ENCODE measurements at regions not wholly inside any gene's neighbourhood (a gene's known extent, or its start where the extent isn't known, plus 50 kb on each side); places are given as distances from the start of the nearest gene placed in this dataset.

GRCh38 chr2:207253666-207254345 is 88.1 kb upstream of the KLF7 start:
- TF ChIP-seq CTCF (IDR thresholded peaks at IDR 0.05; ENCODE audit: low read depth, low read length, missing input control) (no peak), YY1 (IDR thresholded peaks at IDR 0.05) (no peak), SP1 (IDR thresholded peaks at IDR 0.05) (no peak), RAD21 (IDR thresholded peaks at IDR 0.05) (no peak), MAX (IDR thresholded peaks at IDR 0.05) (no peak), GABPA (IDR thresholded peaks at IDR 0.05 in 1 of 2, conservative IDR thresholded peaks at IDR 0.05 in 1 of 2) (no peak), EGR1 (IDR thresholded peaks at IDR 0.05; ENCODE audit: low read depth in 2 of 2) (no peak), ATF3 (IDR thresholded peaks at IDR 0.05) (no peak), ZBTB33 (IDR thresholded peaks at IDR 0.05) (no peak), JUND (IDR thresholded peaks at IDR 0.05) (no peak), RXRA (IDR thresholded peaks at IDR 0.05) (no peak), REST (IDR thresholded peaks at IDR 0.05) (no peak), TAF1 (conservative IDR thresholded peaks at IDR 0.05) (no peak)

All from liver (tissue), 3 donors.